Stimulated activated CD8-positive, alpha-beta memory T cell treated with anti-CD3 and anti-CD28 coated beads, Interleukin-12 subunit alpha, Interleukin-12 subunit beta, amount 100 ng/mL, for 1 hour (primary cell): ENCODE measurements at regions not wholly inside any gene's neighbourhood (a gene's known extent, or its start where the extent isn't known, plus 50 kb on each side); places are given as distances from the start of the nearest gene placed in this dataset.
"Not testable (repeated sequence)": the region's sequence is repeated elsewhere in the genome, so short reads cannot be mapped to it uniquely, and the experiment has no call there.

Experiments
- DNase-seq: peaks from one replicate; pipeline ENCODE4 v3.0.0-alpha.2; 2020; ENCODE audit warnings: low read depth

GRCh38 chrX:2572740-2573139, 72.0 kb upstream of the DHRSX start:
- DNase-seq, result no peak

DNA sequence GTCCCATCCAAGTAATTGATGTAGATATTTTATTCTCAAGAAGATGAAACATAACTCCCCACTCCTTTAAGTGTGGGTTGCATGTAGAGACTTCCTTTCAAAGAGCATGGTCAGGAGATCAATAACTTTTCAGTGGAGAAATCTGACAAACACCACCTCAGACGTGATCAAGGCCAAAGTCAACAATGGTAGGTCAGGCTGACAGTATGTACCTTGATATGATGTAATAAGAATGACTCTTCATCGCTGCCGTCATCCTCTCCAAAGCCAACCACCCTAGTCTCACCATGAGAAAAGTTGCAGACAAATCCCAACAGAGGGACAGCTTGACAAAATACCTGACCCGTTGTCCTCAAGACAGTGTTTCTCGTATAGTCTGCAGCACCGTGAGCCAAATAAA, 67.3 kb upstream of the DHRSX start:
- no peak for DNase-seq

GRCh38 chrX:2566055-2566454, 65.3 kb upstream of the DHRSX start:
- DNase-seq, result no peak

DNA sequence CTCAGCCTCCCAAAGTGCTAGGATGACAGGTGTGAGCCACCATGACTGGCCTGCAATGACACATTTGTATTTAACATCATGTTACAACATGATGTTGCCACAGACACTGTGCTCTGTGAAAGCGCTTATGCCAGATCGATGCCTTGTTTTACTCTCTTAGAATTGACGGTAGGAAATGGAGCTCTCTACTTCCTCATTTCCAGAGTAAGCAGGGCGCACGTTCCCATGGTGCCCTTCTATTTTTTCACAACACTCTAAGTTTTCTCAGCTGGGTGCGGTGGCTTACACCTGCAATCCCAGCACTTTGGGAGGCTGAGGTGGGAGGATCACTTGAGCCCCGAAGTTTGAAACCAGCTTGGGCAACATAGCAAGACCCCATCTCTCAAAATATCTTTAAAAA, 60.7 kb upstream of the DHRSX start:
- no peak for DNase-seq

DNA sequence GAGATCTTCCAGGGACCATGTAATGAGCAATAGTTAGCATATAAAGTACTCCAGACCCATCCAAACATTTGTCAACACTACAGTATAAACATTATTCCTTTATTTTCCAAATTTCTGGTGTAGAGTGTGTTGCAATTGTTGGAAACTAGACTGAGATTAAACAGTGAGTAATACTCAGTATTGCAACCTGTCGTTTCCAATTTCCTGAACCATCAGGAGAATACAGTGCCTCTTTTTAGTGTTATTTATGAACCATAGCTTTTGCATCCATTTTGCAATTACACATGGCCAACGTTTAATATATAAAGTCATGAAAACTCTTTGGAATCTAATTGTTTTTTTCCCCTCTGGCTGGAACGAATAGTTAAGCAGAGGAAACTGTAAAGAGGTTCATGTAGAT, 58.3 kb upstream of the DHRSX start:
- DNase-seq, result no peak

DNA sequence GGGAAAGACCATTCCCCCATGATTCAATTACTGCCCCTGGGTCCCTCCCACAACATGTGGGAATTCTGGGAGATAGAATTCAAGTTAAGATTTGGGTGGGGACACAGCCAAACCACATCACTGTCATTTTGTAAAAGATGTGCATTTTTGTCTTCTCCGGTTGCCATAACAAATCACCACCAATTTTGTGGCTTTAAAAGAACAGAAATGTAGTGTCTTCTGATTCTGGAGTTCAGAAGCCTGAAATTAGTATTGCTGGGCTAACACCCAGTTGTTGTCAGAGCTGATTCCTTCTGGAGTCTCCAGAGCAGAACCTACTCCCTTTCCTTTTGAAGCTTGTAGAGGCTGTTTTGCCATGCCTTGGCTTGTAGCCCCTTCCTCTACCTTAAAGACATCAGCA, 54.1 kb upstream of the DHRSX start:
- no peak for DNase-seq

GRCh38 chrX:2554066-2554465, 53.3 kb upstream of the DHRSX start:
- not testable (repeated sequence) for DNase-seq

- DNase-seq, result no peak
Observed at GRCh38 chrX:2552621-2553201, 51.9 kb upstream of the DHRSX start.

DNA sequence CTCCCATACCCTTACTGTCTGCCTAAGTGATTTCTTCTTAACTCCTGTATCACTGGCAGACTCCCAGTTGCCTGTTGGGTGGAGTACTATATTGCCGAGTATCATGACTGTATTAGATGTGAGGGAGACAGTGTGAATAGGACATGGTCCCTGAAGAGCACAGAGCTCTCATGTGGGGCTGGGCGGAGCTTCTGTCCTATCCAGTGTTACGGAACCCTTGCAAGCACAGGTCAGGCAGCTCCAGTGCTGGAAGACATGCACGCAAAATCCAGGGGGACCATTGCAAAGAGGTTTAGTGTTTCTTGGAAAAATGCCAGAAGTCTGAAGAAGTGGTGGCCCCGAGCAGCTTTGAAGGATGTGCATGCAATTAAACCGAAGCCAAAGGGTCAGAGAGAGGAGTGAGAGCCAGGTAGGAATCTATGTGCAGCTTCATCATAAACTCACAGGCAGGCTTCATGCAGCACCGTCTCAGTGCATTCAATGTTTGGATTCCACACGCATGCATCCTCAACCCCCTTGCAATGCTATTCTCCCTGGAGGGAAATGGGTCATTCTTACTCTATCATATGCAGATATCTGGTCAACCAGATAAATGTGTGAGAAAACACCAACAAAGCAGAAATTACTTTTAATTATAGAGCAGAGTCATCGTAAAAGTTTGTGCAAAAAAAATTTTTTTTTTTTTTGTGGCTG, 49.7 kb upstream of the DHRSX start:
- no peak for DNase-seq
